AG09319 (cell line): ENCODE measurements at regions not wholly inside any gene's neighbourhood (a gene's known extent, or its start where the extent isn't known, plus 50 kb on each side); places are given as distances from the start of the nearest gene placed in this dataset.
"Not testable (repeated sequence)": the region's sequence is repeated elsewhere in the genome, so short reads cannot be mapped to it uniquely, and the experiment has no call there.

Experiments
- DNase-seq: peaks from one replicate; pipeline ENCODE4 v3.0.0-alpha.2; 2010; ENCODE audit warnings: low read depth; ENCODE audit errors: extremely low read depth
- CTCF ChIP-seq: IDR thresholded peaks from 2 replicates; pipeline ENCODE4 v1.5.1; 2011; ENCODE audit warnings: low read depth, mild to moderate bottlenecking, inconsistent platforms, low read length, moderate library complexity

- DNase-seq, result no peak
- no peak for TF ChIP-seq CTCF
Measured at GRCh38 chrX:35456891-35457290, 341.3 kb upstream of the MAGEB16 start.

GRCh38 chrX:35458142-35458541 is 340.0 kb upstream of the MAGEB16 start:
- no peak for DNase-seq
- no peak for TF ChIP-seq CTCF

- TF ChIP-seq CTCF, result no peak
Measured at GRCh38 chrX:35461164-35461563, 337.0 kb upstream of the MAGEB16 start.

GRCh38 chrX:35496671-35497070 is 301.5 kb upstream of the MAGEB16 start:
- not testable (repeated sequence) for DNase-seq

More at GRCh38 chrX:35461164-35461563, 337.0 kb upstream of the MAGEB16 start:
- no peak for DNase-seq

- DNase-seq, result not testable (repeated sequence)
Measured at GRCh38 chrX:35497453-35497852, 300.7 kb upstream of the MAGEB16 start.

GRCh38 chrX:35499071-35499862 is 298.9 kb upstream of the MAGEB16 start:
- no peak for DNase-seq
- TF ChIP-seq CTCF, result no peak

GRCh38 chrX:35507701-35508100 is 290.4 kb upstream of the MAGEB16 start:
- DNase-seq, result no peak
- TF ChIP-seq CTCF, result no peak

GRCh38 chrX:35548003-35548402 is 250.1 kb upstream of the MAGEB16 start:
- DNase-seq, result not testable (repeated sequence)

GRCh38 chrX:35557916-35558315 is 240.2 kb upstream of the MAGEB16 start:
- DNase-seq, result no peak
- no peak for TF ChIP-seq CTCF
